ENCODE measurements at regions not wholly inside any gene's neighbourhood (a gene's known extent, or its start where the extent isn't known, plus 50 kb on each side); places are given as distances from the start of the nearest gene placed in this dataset.

GRCh38 chr20:57000441-57000968 is 265.9 kb downstream of the BMP7 start:
- no peaks in the 10 kb centered on the region for H3K4me1 Mint-ChIP-seq (ENCODE audit: low read depth)
- DNase-seq, result no peak
- ChIA-PET CTCF (no interaction called here), POLR2A (no interaction called here)
- intact Hi-C loops (cut with micrococcal nuclease), result no loop called here
- TF ChIP-seq CTCF (IDR thresholded peaks at IDR 0.05), result no peak
- no peak for ATAC-seq
- peaks cover 7% of the 10 kb centered on the region for H3K9me3 Mint-ChIP-seq
- H3K36me3 Mint-ChIP-seq (ENCODE audit: low read depth), result no peaks in the 10 kb centered on the region
- no peak overlapping the region for H3K4me3 Mint-ChIP-seq
- H3K27ac Mint-ChIP-seq, result no peak overlapping the region
- no peaks in the 10 kb centered on the region for H3K27me3 Mint-ChIP-seq

DNA sequence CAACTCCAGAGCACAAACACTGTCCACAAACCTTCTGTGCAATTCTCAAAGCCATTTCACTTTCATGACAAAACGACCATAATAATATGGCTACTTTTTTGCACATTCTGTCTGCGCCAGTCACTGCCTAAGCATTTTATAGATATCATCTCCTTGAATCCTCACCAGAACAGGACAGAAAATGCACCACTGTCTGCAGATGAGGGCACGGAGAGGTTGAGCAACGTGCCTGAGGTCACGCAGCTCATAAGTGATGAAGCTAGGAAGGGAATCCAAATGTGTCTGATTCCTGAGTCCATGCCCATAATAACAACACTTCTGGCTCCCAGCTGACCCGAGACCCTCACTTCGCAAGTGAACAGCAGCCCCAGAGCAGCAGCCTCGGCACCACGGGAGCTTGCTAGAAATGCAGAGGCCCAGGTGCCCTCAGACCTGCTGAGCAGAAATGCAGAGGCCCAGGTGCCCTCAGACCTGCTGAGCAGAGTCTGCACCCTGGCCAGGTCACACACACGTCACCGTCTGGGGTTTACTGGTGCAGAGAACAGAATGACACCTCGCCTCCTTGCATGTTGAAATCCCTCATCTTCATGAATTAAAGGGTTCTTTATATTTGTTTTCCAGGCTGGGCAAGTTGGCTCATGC is 265.2 kb downstream of the BMP7 start:
- no peak for TF ChIP-seq CTCF (IDR thresholded peaks at IDR 0.05)
- POLR2A ChIA-PET, result no interaction called here
- intact Hi-C loops (cut with micrococcal nuclease), result no loop called here

GRCh38 chr20:57002066-57002570 is 264.3 kb downstream of the BMP7 start:
- H3K4me3 Mint-ChIP-seq, result no peak overlapping the region
- POLR2A ChIA-PET, result no interaction called here

More for the DNA sequence above, 265.2 kb downstream of the BMP7 start:
- peaks cover 7% of the 10 kb centered on the region for H3K9me3 Mint-ChIP-seq
- ATAC-seq (no peak), DNase-seq (no peak)
- H3K4me3 Mint-ChIP-seq, result no peak overlapping the region
- CTCF ChIA-PET, result no interaction called here
- H3K27me3 Mint-ChIP-seq, result no peaks in the 10 kb centered on the region
- H3K4me1 Mint-ChIP-seq (ENCODE audit: low read depth), result no peaks in the 10 kb centered on the region
- no peaks in the 10 kb centered on the region for H3K36me3 Mint-ChIP-seq (ENCODE audit: low read depth)
- H3K27ac Mint-ChIP-seq, result no peak overlapping the region

GRCh38 chr20:57003012-57003411 is 263.4 kb downstream of the BMP7 start:
- Mint-ChIP-seq H3K36me3 (ENCODE audit: low read depth) (no peaks in the 10 kb centered on the region), H3K27me3 (peaks cover 2% of the 10 kb centered on the region), H3K4me3 (no peak overlapping the region), H3K27ac (no peak overlapping the region), H3K9me3 (peaks cover 7% of the 10 kb centered on the region), H3K4me1 (ENCODE audit: low read depth) (no peaks in the 10 kb centered on the region)
- no peak for ATAC-seq
- POLR2A ChIA-PET, result no interaction called here
- CTCF ChIA-PET, result interaction anchor here (1.1 kb wide), 1 partner anchor 29 kb away, joined by 3 read pairs; no protein-coding TSS in a partner anchor
- no peak for DNase-seq
- intact Hi-C loops (cut with micrococcal nuclease), result no loop called here
- no peak for TF ChIP-seq CTCF (IDR thresholded peaks at IDR 0.05)

More at GRCh38 chr20:57002066-57002570, 264.3 kb downstream of the BMP7 start:
- TF ChIP-seq CTCF (IDR thresholded peaks at IDR 0.05), result no peak
- no peak for ATAC-seq
- DNase-seq, result no peak
- Mint-ChIP-seq H3K27me3 (no peaks in the 10 kb centered on the region), H3K27ac (no peak overlapping the region), H3K9me3 (peaks cover 7% of the 10 kb centered on the region), H3K4me1 (ENCODE audit: low read depth) (no peaks in the 10 kb centered on the region), H3K36me3 (ENCODE audit: low read depth) (no peaks in the 10 kb centered on the region)
- intact Hi-C loops (cut with micrococcal nuclease), result no loop called here
- CTCF ChIA-PET, result interaction anchor here (1.1 kb wide), 1 partner anchor 28 kb away, joined by 3 read pairs; no protein-coding TSS in a partner anchor

GRCh38 chr20:57004416-57004815 is 262.0 kb downstream of the BMP7 start:
- POLR2A ChIA-PET, result no interaction called here
- Mint-ChIP-seq H3K4me3 (no peak overlapping the region), H3K27me3 (peaks cover 2% of the 10 kb centered on the region), H3K36me3 (ENCODE audit: low read depth) (no peaks in the 10 kb centered on the region), H3K27ac (no peak overlapping the region), H3K9me3 (no peaks in the 10 kb centered on the region), H3K4me1 (ENCODE audit: low read depth) (no peaks in the 10 kb centered on the region)
- intact Hi-C loops (cut with micrococcal nuclease), result no loop called here
- no peak for TF ChIP-seq CTCF (IDR thresholded peaks at IDR 0.05)
- ATAC-seq (no peak), DNase-seq (no peak)
- CTCF ChIA-PET, result interaction anchor here (1.0 kb wide), 1 partner anchor 85 kb away, joined by 3 read pairs; no protein-coding TSS in a partner anchor
